ENCODE measurements at regions not wholly inside any gene's neighbourhood (a gene's known extent, or its start where the extent isn't known, plus 50 kb on each side); places are given as distances from the start of the nearest gene placed in this dataset.

DNA sequence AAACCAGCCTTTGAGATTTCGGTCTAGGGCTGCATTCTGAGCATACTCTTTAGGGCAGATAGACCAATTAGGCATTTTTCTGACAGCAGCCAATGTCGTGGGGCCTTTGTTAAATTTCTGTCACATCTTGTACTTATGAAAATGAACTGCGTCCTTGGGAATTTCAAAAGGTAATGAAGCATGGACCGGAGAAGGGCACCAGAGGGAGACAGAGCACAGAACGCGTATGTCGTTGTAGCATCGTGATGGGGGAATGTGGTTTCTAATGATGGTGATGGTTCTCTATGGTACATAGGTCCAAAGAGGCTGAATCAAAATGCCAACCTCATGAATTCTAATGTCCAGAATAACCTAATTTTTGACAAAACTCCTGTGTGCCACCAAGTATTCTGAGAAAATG is 483.9 kb upstream of the CRIM1 start:
- Mint-ChIP-seq H3K4me1 (no peaks in the 10 kb centered on the region), H3K36me3 (ENCODE audit: low read depth) (no peaks in the 10 kb centered on the region), H3K27ac (no peak overlapping the region), H3K9me3 (no peaks in the 10 kb centered on the region), H3K27me3 (ENCODE audit: low read depth) (no peaks in the 10 kb centered on the region), H3K4me3 (no peak overlapping the region)
- TF ChIP-seq, protein P1, sequence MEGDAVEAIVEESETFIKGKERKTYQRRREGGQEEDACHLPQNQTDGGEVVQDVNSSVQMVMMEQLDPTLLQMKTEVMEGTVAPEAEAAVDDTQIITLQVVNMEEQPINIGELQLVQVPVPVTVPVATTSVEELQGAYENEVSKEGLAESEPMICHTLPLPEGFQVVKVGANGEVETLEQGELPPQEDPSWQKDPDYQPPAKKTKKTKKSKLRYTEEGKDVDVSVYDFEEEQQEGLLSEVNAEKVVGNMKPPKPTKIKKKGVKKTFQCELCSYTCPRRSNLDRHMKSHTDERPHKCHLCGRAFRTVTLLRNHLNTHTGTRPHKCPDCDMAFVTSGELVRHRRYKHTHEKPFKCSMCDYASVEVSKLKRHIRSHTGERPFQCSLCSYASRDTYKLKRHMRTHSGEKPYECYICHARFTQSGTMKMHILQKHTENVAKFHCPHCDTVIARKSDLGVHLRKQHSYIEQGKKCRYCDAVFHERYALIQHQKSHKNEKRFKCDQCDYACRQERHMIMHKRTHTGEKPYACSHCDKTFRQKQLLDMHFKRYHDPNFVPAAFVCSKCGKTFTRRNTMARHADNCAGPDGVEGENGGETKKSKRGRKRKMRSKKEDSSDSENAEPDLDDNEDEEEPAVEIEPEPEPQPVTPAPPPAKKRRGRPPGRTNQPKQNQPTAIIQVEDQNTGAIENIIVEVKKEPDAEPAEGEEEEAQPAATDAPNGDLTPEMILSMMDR (IDR thresholded peaks at IDR 0.05; ENCODE audit: unreplicated experiment in 3 of 3): peak in 1 of 3 experiments; percentile 13

DNA sequence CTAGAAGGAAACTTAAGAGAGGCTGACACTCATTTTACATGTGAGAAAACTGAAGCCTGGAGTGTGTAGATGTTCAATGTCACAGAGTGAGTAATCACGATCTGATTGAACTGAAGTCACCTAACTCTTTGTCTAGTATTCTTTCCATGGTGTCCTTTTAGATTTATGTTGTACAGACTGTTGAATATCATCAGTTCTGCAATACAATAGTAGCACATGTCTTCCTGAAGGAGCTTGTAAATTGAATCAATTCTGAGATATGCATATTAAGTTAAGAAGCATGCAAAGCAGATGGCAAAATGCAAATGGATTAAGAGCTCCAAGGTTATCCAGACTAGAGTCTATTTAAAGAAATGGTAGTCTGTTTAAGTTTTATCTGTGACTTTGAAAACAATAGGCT is 484.9 kb upstream of the CRIM1 start:
- Mint-ChIP-seq H3K4me1 (no peaks in the 10 kb centered on the region), H3K9me3 (no peaks in the 10 kb centered on the region), H3K36me3 (ENCODE audit: low read depth) (no peaks in the 10 kb centered on the region), H3K27me3 (ENCODE audit: low read depth) (no peaks in the 10 kb centered on the region), H3K27ac (no peak overlapping the region), H3K4me3 (no peak overlapping the region)
- TF ChIP-seq, protein P1 (IDR thresholded peaks at IDR 0.05; ENCODE audit: unreplicated experiment in 3 of 3): no peak

DNA sequence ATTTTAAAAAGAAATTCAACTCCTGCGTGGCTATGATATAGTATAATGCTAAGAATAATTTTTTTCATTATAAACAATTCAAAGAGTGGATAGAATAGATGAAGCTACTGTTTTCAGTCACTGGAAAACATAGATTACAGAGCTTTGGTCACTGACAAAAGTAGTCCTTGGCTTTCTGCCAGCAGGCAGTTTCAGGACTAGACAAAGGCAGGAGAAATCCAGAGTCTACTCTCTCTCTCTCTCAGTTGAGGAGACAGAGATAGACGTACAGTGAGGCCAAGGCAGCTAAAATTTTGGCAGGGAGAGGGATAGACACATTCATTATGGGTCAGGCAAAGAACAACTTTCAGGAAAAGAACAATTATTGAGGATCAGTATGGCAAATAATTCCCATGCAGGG is 491.4 kb upstream of the CRIM1 start:
- Mint-ChIP-seq H3K4me3 (no peak overlapping the region), H3K4me1 (peaks cover 5% of the 10 kb centered on the region), H3K36me3 (ENCODE audit: low read depth) (no peaks in the 10 kb centered on the region), H3K27ac (peak overlapping the region in 1 of 3 experiments; percentile 6), H3K9me3 (no peaks in the 10 kb centered on the region), H3K27me3 (ENCODE audit: low read depth) (no peaks in the 10 kb centered on the region)
- TF ChIP-seq, protein P1 (IDR thresholded peaks at IDR 0.05; ENCODE audit: unreplicated experiment in 3 of 3): no peak

DNA sequence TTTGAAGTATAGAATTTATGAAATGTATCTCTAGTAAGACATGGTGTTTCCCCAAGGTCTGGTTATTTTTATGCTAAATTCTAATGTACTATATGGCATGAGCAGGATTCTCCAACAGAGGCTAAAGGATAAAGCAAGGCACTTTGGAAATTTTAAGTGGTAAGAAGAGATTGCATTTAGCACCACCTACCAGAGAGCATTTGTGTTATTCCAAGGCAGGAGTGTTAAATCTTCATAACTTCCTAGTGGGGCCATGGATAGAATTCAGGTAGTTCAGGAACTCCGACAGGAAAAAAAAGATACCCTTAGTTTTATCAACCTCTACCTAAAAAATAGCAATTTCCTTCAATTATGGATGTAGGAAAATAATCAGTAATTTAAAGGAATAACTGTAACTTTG is 497.4 kb upstream of the CRIM1 start:
- no peak overlapping the region for H3K27ac Mint-ChIP-seq
- H3K36me3 Mint-ChIP-seq (ENCODE audit: low read depth): no peaks in the 10 kb centered on the region
- H3K9me3 Mint-ChIP-seq: no peaks in the 10 kb centered on the region
- H3K4me3 Mint-ChIP-seq: no peak overlapping the region
- H3K27me3 Mint-ChIP-seq (ENCODE audit: low read depth): no peaks in the 10 kb centered on the region
- H3K4me1 Mint-ChIP-seq: peaks cover 6% of the 10 kb centered on the region
- TF ChIP-seq, protein P1 (IDR thresholded peaks at IDR 0.05; ENCODE audit: unreplicated experiment in 3 of 3): no peak

DNA sequence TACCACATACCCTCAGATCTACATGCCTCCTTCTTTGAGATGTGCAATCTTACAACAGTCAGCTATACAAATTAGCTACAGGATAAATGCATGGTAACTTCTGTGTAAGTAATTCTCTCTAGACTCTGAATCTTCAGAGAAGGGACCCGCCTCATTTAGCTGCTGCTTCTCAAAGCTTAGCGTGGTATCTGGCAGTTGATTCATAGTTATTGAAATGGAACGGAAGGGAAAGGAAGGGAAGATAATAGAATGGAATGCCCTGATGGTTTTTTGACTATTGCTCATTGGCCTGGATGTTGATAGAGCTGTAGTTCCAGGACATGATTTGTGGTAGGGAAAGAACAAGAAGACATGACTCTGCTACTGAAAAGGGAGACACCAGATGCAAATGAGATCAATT is 498.1 kb upstream of the CRIM1 start:
- H3K27me3 Mint-ChIP-seq (ENCODE audit: low read depth): no peaks in the 10 kb centered on the region
- TF ChIP-seq, protein P1 (IDR thresholded peaks at IDR 0.05; ENCODE audit: unreplicated experiment in 3 of 3): no peak
- no peaks in the 10 kb centered on the region for H3K36me3 Mint-ChIP-seq (ENCODE audit: low read depth)
- H3K4me1 Mint-ChIP-seq: peaks cover 6% of the 10 kb centered on the region
- H3K9me3 Mint-ChIP-seq: no peaks in the 10 kb centered on the region
- H3K27ac Mint-ChIP-seq: peak overlapping the region in 1 of 3 experiments; percentile 12
- no peak overlapping the region for H3K4me3 Mint-ChIP-seq

DNA sequence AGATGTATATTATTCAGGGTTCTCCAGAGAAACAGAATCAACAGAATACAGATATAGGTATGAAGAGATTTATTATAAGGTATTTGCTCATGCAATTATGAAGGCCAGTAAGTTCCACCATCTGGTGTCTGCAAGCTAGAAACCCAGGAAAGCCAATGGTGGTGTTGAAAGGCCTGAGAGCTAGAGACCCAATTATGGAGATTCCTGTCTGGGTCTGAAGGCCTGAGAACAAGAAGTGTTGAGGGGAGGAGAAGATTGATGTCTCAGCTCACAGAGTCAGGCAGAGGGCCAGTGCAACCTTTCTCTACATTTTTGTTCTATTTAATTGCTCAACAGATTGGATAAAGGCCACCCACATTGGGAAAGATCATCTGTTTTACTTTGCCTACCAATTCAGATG is 524.2 kb upstream of the CRIM1 start:
- no peaks in the 10 kb centered on the region for H3K9me3 Mint-ChIP-seq
- H3K4me3 Mint-ChIP-seq: no peak overlapping the region
- TF ChIP-seq, protein P1 (IDR thresholded peaks at IDR 0.05; ENCODE audit: unreplicated experiment in 3 of 3): no peak
- H3K27ac Mint-ChIP-seq: no peak overlapping the region
- H3K4me1 Mint-ChIP-seq: no peaks in the 10 kb centered on the region
- no peaks in the 10 kb centered on the region for H3K27me3 Mint-ChIP-seq (ENCODE audit: low read depth)
- no peaks in the 10 kb centered on the region for H3K36me3 Mint-ChIP-seq (ENCODE audit: low read depth)

Data from nephron (organoid).